OCI-LY3 (cell line): ENCODE measurements at regions not wholly inside any gene's neighbourhood (a gene's known extent, or its start where the extent isn't known, plus 50 kb on each side); places are given as distances from the start of the nearest gene placed in this dataset.

Experiments
- CTCF ChIP-seq: fragments of 200-600, 300-600 bp; sonication (generic); IDR thresholded peaks from 2 replicates; pipeline ENCODE4 v1.5.1; 2014; ENCODE audit warnings: antibody characterized with exemption, low read length, low read depth
- EZH2phosphoT487 ChIP-seq: fragments of 200-600 bp; shearing (Covaris generic); IDR thresholded peaks from 2 replicates; pipeline ENCODE4 v1.6.1; 2018; ENCODE audit warnings: antibody characterized with exemption, mixed run types, low read depth

DNA sequence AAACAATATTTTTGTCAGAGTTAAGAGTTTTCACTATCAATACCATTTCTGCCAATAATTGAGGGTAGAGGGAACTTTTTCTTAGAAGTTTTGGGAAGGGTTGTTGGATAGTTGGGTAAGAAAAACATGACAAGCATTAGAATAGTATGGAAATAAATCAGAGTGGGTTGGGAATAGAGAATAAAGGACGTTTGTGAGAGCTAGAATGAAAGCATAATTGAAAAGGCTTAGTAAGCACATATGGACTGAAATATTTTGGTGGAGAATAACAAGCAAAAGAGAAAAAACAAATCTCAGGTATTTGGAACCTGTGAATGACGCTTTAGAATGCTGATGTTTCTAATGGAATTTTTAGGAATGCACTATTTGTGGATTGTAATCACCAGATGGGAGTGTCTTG is 262.9 kb upstream of the EDIL3 start:
- TF ChIP-seq CTCF: no peak
- TF ChIP-seq EZH2phosphoT487: no peak
